Astrocyte (in vitro differentiated cells and primary cell): ENCODE measurements at regions not wholly inside any gene's neighbourhood (a gene's known extent, or its start where the extent isn't known, plus 50 kb on each side); places are given as distances from the start of the nearest gene placed in this dataset.

Experiments used
- DNase-seq: peaks from one replicate; pipeline ENCODE4 v3.0.0-alpha.2; 2010; ENCODE audit warnings: low read depth
- FAIRE-seq: peaks from 2 replicates; lab custom pipeline; 2011; peaks lifted over from hg19 to GRCh38; lab: Jason Lieb, UNC
- H2AFZ ChIP-seq: 2 replicates; pipeline ENCODE4 v1.6.0; 2012; ENCODE audit warnings: low read depth, low read length, inconsistent platforms
- H3K27ac ChIP-seq: 2 replicates; pipeline ENCODE4 v1.5.1; 2011; ENCODE audit warnings: low read depth, low read length, inconsistent platforms
- H3K27me3 ChIP-seq: 2 replicates; pipeline ENCODE4 v1.6.0; 2011; ENCODE audit warnings: low read length, inconsistent platforms; ENCODE audit not compliant: insufficient read depth
- H3K36me3 ChIP-seq: 2 replicates; pipeline ENCODE4 v1.5.1; 2011; ENCODE audit warnings: low read length, inconsistent platforms; ENCODE audit not compliant: insufficient read depth
- H3K4me1 ChIP-seq: 2 replicates; pipeline ENCODE4 v1.5.1; 2011; ENCODE audit warnings: low read length, inconsistent platforms; ENCODE audit not compliant: insufficient read depth
- H3K4me2 ChIP-seq: 2 replicates; pipeline ENCODE4 v1.6.0; 2012; ENCODE audit warnings: low read length, inconsistent platforms
- H3K4me3 ChIP-seq: 2 replicates; pipeline ENCODE4 v1.5.1; 2011; ENCODE audit warnings: low read depth, mild to moderate bottlenecking, low read length, inconsistent platforms; ENCODE audit not compliant: insufficient read depth
- H3K79me2 ChIP-seq: 2 replicates; pipeline ENCODE4 v1.6.0; 2012; ENCODE audit warnings: mild to moderate bottlenecking, low read length, inconsistent platforms; ENCODE audit not compliant: insufficient read depth
- H3K9ac ChIP-seq: 2 replicates; pipeline ENCODE4 v1.6.0; 2012; ENCODE audit warnings: mild to moderate bottlenecking, low read length, inconsistent platforms
- H3K9me3 ChIP-seq: 2 replicates; pipeline ENCODE4 v1.5.1; 2012; ENCODE audit warnings: low read depth, mild to moderate bottlenecking, low read length, inconsistent platforms; ENCODE audit not compliant: insufficient read depth
- H4K20me1 ChIP-seq: 2 replicates; pipeline ENCODE4 v1.6.0; 2012; ENCODE audit warnings: low read length, inconsistent platforms; ENCODE audit not compliant: insufficient read depth
- H3K27ac Mint-ChIP-seq: one replicate; pipeline ENCODE4 v1.8.0; 2021; ENCODE audit warnings: mild to moderate bottlenecking, mixed read lengths; ENCODE audit not compliant: unreplicated experiment
- H3K27me3 Mint-ChIP-seq: one replicate; pipeline ENCODE4 v1.8.0; 2021; ENCODE audit warnings: low read depth, mixed read lengths; ENCODE audit not compliant: unreplicated experiment
- H3K36me3 Mint-ChIP-seq: one replicate; pipeline ENCODE4 v1.8.0; 2021; ENCODE audit warnings: low read depth, mixed read lengths; ENCODE audit not compliant: unreplicated experiment
- H3K4me1 Mint-ChIP-seq: one replicate; pipeline ENCODE4 v1.8.0; 2021; ENCODE audit warnings: low read depth, mixed read lengths; ENCODE audit not compliant: unreplicated experiment
- H3K4me3 Mint-ChIP-seq: one replicate; pipeline ENCODE4 v1.8.0; 2021; ENCODE audit warnings: mild to moderate bottlenecking, moderate library complexity, mixed read lengths; ENCODE audit not compliant: unreplicated experiment
- H3K9me3 Mint-ChIP-seq: one replicate; pipeline ENCODE4 v1.8.0; 2021; ENCODE audit warnings: mild to moderate bottlenecking, mixed read lengths; ENCODE audit not compliant: unreplicated experiment
- EZH2 ChIP-seq: IDR thresholded peaks from 2 replicates; pipeline ENCODE4 v1.6.1; 2012; ENCODE audit warnings: mild to moderate bottlenecking, low read length, inconsistent platforms; ENCODE audit not compliant: insufficient read depth
- TF ChIP-seq, protein P1 (sequence below): IDR thresholded peaks from 2 replicates; pipeline ENCODE4 v1.5.1; 2011; ENCODE audit warnings: low read depth, mild to moderate bottlenecking, inconsistent platforms, low read length, moderate library complexity; ENCODE audit not compliant: insufficient read depth

DNA sequence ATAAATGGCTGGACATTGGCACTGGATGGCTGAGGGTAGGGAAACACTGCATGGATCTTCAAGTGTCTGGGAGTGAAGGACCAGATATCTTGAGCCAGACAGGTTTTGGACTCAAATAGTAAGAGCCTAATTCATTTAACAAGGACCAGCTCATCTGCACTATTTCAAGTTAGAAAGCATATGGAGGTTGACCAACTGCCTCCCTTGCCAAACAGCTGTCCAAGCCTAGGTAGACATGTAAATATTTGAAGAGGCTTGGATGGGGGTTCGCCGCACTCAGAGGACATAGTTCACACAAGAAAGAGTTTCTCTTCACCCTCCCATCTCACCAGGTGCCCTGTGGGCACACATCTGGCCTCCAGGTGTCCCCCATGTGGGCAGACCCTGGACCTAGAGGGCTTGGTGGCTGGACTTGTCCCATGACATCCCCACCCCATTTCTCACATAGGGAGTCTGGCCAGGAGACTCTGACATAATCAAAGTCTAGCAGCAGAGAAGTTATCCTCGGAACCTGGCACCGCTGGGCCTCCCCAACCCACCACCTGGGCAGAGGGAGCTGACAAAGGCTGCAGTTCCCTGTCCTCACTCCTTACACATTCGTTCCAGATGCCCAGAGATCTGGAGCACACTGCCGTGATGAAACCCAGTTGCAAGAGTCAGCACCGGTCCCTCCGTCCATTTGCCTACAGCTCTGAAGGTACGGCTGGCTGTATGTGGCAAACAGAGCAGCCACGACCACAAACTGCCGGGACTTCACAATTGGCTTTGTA, 116.9 kb upstream of the GDF10 start:
- H3K36me3 Mint-ChIP-seq = no peaks in the 10 kb centered on the region
- FAIRE-seq (no peak), DNase-seq (no peak)
- H3K27me3 ChIP-seq = no peaks in the 10 kb centered on the region
- H3K4me2 ChIP-seq = no peak overlapping the region
- H3K9me3 Mint-ChIP-seq = no peaks in the 10 kb centered on the region
- H3K79me2 ChIP-seq = no peaks in the 10 kb centered on the region
- H3K27me3 Mint-ChIP-seq = peaks cover 18% of the 10 kb centered on the region
- H4K20me1 ChIP-seq = no peaks in the 10 kb centered on the region
- no peak overlapping the region for H3K27ac ChIP-seq
- no peaks in the 10 kb centered on the region for H3K4me1 Mint-ChIP-seq
- H3K36me3 ChIP-seq = no peaks in the 10 kb centered on the region
- TF ChIP-seq, protein P1, sequence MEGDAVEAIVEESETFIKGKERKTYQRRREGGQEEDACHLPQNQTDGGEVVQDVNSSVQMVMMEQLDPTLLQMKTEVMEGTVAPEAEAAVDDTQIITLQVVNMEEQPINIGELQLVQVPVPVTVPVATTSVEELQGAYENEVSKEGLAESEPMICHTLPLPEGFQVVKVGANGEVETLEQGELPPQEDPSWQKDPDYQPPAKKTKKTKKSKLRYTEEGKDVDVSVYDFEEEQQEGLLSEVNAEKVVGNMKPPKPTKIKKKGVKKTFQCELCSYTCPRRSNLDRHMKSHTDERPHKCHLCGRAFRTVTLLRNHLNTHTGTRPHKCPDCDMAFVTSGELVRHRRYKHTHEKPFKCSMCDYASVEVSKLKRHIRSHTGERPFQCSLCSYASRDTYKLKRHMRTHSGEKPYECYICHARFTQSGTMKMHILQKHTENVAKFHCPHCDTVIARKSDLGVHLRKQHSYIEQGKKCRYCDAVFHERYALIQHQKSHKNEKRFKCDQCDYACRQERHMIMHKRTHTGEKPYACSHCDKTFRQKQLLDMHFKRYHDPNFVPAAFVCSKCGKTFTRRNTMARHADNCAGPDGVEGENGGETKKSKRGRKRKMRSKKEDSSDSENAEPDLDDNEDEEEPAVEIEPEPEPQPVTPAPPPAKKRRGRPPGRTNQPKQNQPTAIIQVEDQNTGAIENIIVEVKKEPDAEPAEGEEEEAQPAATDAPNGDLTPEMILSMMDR = no peak
- no peak for TF ChIP-seq EZH2
- H3K4me1 ChIP-seq = no peaks in the 10 kb centered on the region
- H3K9me3 ChIP-seq = no peaks in the 10 kb centered on the region
- H2AFZ ChIP-seq = no peak overlapping the region
- H3K4me3 Mint-ChIP-seq = no peak overlapping the region
- no peak overlapping the region for H3K27ac Mint-ChIP-seq
- H3K4me3 ChIP-seq = no peak overlapping the region
- no peak overlapping the region for H3K9ac ChIP-seq

DNA sequence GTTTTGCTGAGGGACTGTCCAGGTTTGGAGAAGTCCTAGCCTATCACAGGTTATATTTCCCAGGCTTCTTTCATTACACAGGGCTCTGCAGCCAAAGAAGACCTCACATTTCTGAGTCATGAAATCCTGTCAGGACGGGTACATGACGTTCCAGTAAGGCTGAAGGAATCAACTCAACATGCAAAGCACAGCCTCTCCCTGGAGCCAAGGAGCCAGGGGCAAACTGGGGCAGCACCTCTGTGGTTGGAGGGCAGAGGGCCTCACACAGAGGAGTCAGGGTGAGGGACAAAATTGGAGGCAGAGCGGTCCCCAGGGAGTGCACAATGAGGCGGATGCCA, 116.3 kb upstream of the GDF10 start:
- Histone ChIP-seq H3K27ac (no peak overlapping the region), H3K4me2 (no peak overlapping the region), H3K27me3 (no peaks in the 10 kb centered on the region), H3K4me1 (no peaks in the 10 kb centered on the region), H3K36me3 (no peaks in the 10 kb centered on the region), H4K20me1 (no peaks in the 10 kb centered on the region), H3K4me3 (no peak overlapping the region), H3K79me2 (no peaks in the 10 kb centered on the region), H3K9ac (no peak overlapping the region), H3K9me3 (no peaks in the 10 kb centered on the region), H2AFZ (no peak overlapping the region)
- H3K4me3 Mint-ChIP-seq = no peak overlapping the region
- no peak for FAIRE-seq
- H3K36me3 Mint-ChIP-seq = no peaks in the 10 kb centered on the region
- DNase-seq = no peak
- no peak overlapping the region for H3K27ac Mint-ChIP-seq
- peaks cover 3% of the 10 kb centered on the region for H3K9me3 Mint-ChIP-seq
- TF ChIP-seq, protein P1 = no peak
- no peak for TF ChIP-seq EZH2
- H3K27me3 Mint-ChIP-seq = peaks cover 23% of the 10 kb centered on the region
- no peaks in the 10 kb centered on the region for H3K4me1 Mint-ChIP-seq

DNA sequence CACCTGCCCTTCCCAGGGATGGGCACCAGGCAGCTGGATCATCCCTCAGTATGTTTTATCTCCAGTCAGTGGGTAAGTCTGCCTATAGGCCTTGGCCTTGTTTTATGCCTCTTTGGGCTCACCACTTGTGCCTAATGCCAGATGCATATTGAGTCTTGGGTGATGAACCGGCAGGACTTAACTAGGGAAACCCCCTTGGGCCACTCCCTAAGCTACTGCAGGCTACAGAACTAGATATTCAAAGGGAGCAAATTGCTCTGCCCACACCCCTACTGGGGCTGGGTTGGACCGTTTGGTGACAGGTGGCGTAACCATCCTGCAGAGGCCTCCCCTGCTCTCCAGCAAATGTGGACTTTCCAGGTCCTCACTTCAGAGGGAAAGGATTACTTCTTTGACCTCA, 115.7 kb upstream of the GDF10 start:
- no peak overlapping the region for H3K4me2 ChIP-seq
- H3K9me3 ChIP-seq = no peaks in the 10 kb centered on the region
- Mint-ChIP-seq H3K27ac (no peak overlapping the region), H3K4me1 (no peaks in the 10 kb centered on the region), H3K27me3 (peaks cover 25% of the 10 kb centered on the region), H3K9me3 (peaks cover 3% of the 10 kb centered on the region), H3K4me3 (no peak overlapping the region), H3K36me3 (no peaks in the 10 kb centered on the region)
- H3K36me3 ChIP-seq = no peaks in the 10 kb centered on the region
- no peaks in the 10 kb centered on the region for H3K27me3 ChIP-seq
- H3K9ac ChIP-seq = no peak overlapping the region
- no peak overlapping the region for H3K27ac ChIP-seq
- H3K4me1 ChIP-seq = no peaks in the 10 kb centered on the region
- DNase-seq (no peak), FAIRE-seq (no peak)
- no peaks in the 10 kb centered on the region for H3K79me2 ChIP-seq
- H4K20me1 ChIP-seq = no peaks in the 10 kb centered on the region
- TF ChIP-seq, protein P1 = no peak
- TF ChIP-seq EZH2 = no peak
- no peak overlapping the region for H2AFZ ChIP-seq
- H3K4me3 ChIP-seq = no peak overlapping the region
